Endothelial cell of umbilical vein (primary cell): ENCODE measurements at regions not wholly inside any gene's neighbourhood (a gene's known extent, or its start where the extent isn't known, plus 50 kb on each side); places are given as distances from the start of the nearest gene placed in this dataset.

Source experiments
- EZH2 ChIP-seq: IDR thresholded peaks from 2 replicates; pipeline ENCODE4 v1.6.1; 2012; ENCODE audit warnings: borderline replicate concordance, low read depth, mild to moderate bottlenecking, moderate library complexity, low read length, inconsistent platforms; ENCODE audit not compliant: severe bottlenecking
- FOS ChIP-seq: IDR thresholded peaks from 2 replicates; pipeline ENCODE4 v1.6.1; 2011; ENCODE audit warnings: mild to moderate bottlenecking, low read length, moderate library complexity, borderline replicate concordance; ENCODE audit not compliant: insufficient read depth
- GATA2 ChIP-seq: IDR thresholded peaks from 2 replicates; pipeline ENCODE4 v1.7.0; 2011; ENCODE audit warnings: low read depth, mild to moderate bottlenecking, moderate library complexity, mixed read lengths, low read length; ENCODE audit not compliant: insufficient read length, insufficient read depth
- JUN ChIP-seq: IDR thresholded peaks from 2 replicates; pipeline ENCODE4 v1.6.1; 2011; ENCODE audit warnings: borderline replicate concordance, low read depth; ENCODE audit not compliant: insufficient read length, insufficient read depth
- MYC ChIP-seq: IDR thresholded peaks from one replicate; pipeline ENCODE4 v1.6.1; 2011; ENCODE audit warnings: mild to moderate bottlenecking, low read depth, low read length
- POLR2A ChIP-seq: IDR thresholded peaks from 2 replicates; pipeline ENCODE4 v1.6.1; 2012; ENCODE audit warnings: low read depth, mild to moderate bottlenecking, control low read depth, low read length
- POLR2AphosphoS5 ChIP-seq: IDR thresholded peaks from 2 replicates; pipeline ENCODE4 v1.6.1; 2012; ENCODE audit warnings: low read depth, mild to moderate bottlenecking, control low read depth, low read length, moderate library complexity; ENCODE audit not compliant: insufficient read depth
- TF ChIP-seq, protein P1 (sequence below), 2 donors: IDR thresholded peaks; 1 replicate in 1 of 2; 2 replicates in 1 of 2; pipeline ENCODE4 v1.5.1; 2011; ENCODE audit warnings: low read length in 2 of 2, mild to moderate bottlenecking in 2 of 2, moderate library complexity in 2 of 2, control low read depth in 1 of 2, inconsistent platforms in 1 of 2, low read depth in 1 of 2; ENCODE audit not compliant: insufficient read depth in 1 of 2; ENCODE audit errors: extremely low read depth in 1 of 2
- TF ChIP-seq, protein P2 (sequence below): IDR thresholded peaks from 2 replicates; pipeline ENCODE4 v1.6.1; 2011; ENCODE audit not compliant: insufficient read depth, insufficient read length

DNA sequence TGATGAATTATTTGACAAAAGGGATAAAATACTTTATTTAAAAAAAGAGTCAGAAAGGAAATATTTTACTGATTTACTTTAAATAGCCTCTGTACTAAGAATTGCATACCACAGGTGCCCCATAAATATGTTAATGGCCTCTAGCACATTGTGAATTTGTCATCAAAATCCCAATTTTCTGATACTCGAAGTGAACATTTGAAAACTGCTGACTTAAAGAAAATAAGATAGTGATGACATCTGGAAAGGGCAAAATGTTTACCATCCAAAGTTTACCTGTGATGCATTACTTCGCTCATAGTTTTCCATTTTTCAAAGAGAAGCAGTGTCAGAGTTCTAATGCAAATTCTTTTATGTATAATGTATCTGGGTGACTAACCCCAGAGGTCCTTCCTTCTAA lies 455.4 kb downstream of the KLF5 start:
- TF ChIP-seq EZH2 (no peak), FOS (no peak), POLR2A (no peak), JUN (no peak), POLR2AphosphoS5 (no peak), MYC (no peak), GATA2 (no peak)
- TF ChIP-seq, protein P1, sequence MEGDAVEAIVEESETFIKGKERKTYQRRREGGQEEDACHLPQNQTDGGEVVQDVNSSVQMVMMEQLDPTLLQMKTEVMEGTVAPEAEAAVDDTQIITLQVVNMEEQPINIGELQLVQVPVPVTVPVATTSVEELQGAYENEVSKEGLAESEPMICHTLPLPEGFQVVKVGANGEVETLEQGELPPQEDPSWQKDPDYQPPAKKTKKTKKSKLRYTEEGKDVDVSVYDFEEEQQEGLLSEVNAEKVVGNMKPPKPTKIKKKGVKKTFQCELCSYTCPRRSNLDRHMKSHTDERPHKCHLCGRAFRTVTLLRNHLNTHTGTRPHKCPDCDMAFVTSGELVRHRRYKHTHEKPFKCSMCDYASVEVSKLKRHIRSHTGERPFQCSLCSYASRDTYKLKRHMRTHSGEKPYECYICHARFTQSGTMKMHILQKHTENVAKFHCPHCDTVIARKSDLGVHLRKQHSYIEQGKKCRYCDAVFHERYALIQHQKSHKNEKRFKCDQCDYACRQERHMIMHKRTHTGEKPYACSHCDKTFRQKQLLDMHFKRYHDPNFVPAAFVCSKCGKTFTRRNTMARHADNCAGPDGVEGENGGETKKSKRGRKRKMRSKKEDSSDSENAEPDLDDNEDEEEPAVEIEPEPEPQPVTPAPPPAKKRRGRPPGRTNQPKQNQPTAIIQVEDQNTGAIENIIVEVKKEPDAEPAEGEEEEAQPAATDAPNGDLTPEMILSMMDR (IDR thresholded peaks at IDR 0.05; ENCODE audit: extremely low read depth in 1 of 2, insufficient read depth in 1 of 2, low read depth in 1 of 2, low read length in 2 of 2) = no peak
- TF ChIP-seq, protein P2, sequence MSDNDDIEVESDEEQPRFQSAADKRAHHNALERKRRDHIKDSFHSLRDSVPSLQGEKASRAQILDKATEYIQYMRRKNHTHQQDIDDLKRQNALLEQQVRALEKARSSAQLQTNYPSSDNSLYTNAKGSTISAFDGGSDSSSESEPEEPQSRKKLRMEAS = no peak
